ENCODE measurements at regions not wholly inside any gene's neighbourhood (a gene's known extent, or its start where the extent isn't known, plus 50 kb on each side); places are given as distances from the start of the nearest gene placed in this dataset.

DNA sequence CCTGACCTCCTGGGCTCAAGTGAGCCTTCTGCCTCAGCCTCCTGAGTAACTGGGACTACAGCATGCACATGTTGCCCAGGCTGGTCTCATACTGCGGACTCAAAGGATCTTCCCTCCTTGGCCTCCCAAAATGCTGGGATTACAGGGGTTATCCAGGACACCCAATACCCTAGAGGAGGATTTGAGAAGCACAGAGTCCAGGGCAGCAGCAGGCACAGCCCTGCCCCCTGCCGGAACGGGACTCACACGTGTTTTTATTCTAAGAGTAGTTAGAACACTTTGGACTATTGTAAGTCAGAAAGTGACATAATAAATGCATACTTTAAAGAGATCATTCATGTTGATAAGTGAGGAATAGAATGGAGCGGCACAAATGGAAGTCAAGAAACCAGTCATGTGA, 80.2 kb downstream of the C6orf118 start:
- Histone ChIP-seq H3K36me3 (ENCODE audit: control insufficient read depth in 2 of 2, insufficient read depth in 2 of 2, low read length in 2 of 2) (no peaks in the 10 kb centered on the region), H3K9ac (ENCODE audit: low read length in 2 of 2) (no peak overlapping the region), H3K4me3 (ENCODE audit: low read length in 2 of 2) (no peak overlapping the region), H3K27ac (ENCODE audit: low read length) (no peak overlapping the region), H3K27me3 (ENCODE audit: control insufficient read depth in 1 of 2, insufficient read depth in 2 of 2, low read length in 2 of 2) (no peaks in the 10 kb centered on the region), H3K9me3 (ENCODE audit: control insufficient read depth in 2 of 2, low read length in 2 of 2) (no peaks in the 10 kb centered on the region), H3K4me1 (ENCODE audit: control insufficient read depth, insufficient read depth, low read length) (no peaks in the 10 kb centered on the region)

DNA sequence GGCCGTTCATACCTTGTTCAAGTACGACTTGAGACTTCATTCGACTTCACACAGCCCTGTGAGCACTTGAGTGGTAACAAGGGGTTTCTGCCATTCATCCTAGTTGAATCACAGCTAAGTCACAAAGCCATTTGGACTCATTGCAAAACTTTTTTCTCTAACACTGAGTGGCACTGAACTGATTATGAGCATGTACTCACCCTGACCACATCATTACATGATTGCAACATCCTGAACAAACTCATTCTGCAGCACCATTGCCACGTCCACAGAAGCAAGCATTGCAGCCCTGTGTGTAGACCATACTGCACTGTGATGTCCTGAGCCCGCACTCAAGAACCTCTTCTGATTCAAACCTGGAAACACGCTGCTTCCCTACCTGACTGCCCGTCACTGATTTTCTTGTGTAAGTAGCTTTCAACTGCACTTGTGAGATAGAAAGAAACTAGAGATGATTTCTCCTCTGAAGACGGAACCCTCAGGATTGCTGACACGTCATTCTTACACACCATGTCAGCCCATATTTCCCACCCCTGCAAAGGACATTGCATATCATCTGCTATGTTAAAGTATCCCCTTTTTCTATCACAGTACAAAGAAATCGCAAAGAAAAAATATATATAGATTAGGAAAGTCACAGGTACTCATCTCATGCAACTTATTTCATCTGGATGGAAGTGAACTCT, 81.6 kb downstream of the C6orf118 start:
- no peaks in the 10 kb centered on the region for H3K4me1 ChIP-seq (ENCODE audit: control insufficient read depth, insufficient read depth, low read length)
- no peak overlapping the region for H3K4me3 ChIP-seq (ENCODE audit: low read length in 2 of 2)
- no peak overlapping the region for H3K27ac ChIP-seq (ENCODE audit: low read length)
- H3K27me3 ChIP-seq (ENCODE audit: control insufficient read depth in 1 of 2, insufficient read depth in 2 of 2, low read length in 2 of 2) = no peaks in the 10 kb centered on the region
- H3K9ac ChIP-seq (ENCODE audit: low read length in 2 of 2) = no peak overlapping the region
- H3K36me3 ChIP-seq (ENCODE audit: control insufficient read depth in 2 of 2, insufficient read depth in 2 of 2, low read length in 2 of 2) = no peaks in the 10 kb centered on the region
- peaks cover 0 to 2% of the 10 kb centered on the region in 2 donors for H3K9me3 ChIP-seq (ENCODE audit: control insufficient read depth in 2 of 2, low read length in 2 of 2)

- Histone ChIP-seq H3K36me3 (ENCODE audit: control insufficient read depth in 2 of 2, insufficient read depth in 2 of 2, low read length in 2 of 2) (no peaks in the 10 kb centered on the region), H3K27me3 (ENCODE audit: control insufficient read depth in 1 of 2, insufficient read depth in 2 of 2, low read length in 2 of 2) (no peaks in the 10 kb centered on the region), H3K4me1 (ENCODE audit: control insufficient read depth, insufficient read depth, low read length) (no peaks in the 10 kb centered on the region), H3K27ac (ENCODE audit: low read length) (no peak overlapping the region), H3K4me3 (ENCODE audit: low read length in 2 of 2) (no peak overlapping the region), H3K9me3 (ENCODE audit: control insufficient read depth in 2 of 2, low read length in 2 of 2) (peaks cover 0 to 5% of the 10 kb centered on the region in 2 donors), H3K9ac (ENCODE audit: low read length in 2 of 2) (no peak overlapping the region)
Measured at GRCh38 chr6:165223736-165224135, 85.7 kb downstream of the C6orf118 start.

DNA sequence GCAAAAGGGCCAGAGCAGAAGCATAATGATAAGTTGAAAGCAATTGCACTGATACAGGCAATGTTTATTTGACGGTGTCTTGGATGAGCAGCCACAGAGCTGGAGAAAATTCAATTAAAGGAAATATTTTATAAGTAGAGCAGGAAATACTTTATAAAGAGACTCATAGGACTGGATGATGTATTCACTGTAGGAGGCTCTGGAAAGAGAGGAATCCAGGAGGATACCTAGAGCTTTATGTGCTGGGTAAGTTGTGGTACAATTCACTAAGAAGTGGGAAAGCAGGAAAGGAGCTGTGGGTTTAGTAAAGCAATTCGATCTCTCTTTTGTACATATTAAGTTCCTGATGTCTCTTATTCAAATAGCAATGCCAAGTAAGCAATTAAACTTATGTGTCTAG, 86.3 kb downstream of the C6orf118 start:
- H3K27me3 ChIP-seq (ENCODE audit: control insufficient read depth in 1 of 2, insufficient read depth in 2 of 2, low read length in 2 of 2) = no peaks in the 10 kb centered on the region
- H3K9ac ChIP-seq (ENCODE audit: low read length in 2 of 2) = no peak overlapping the region
- H3K9me3 ChIP-seq (ENCODE audit: control insufficient read depth in 2 of 2, low read length in 2 of 2) = peaks cover 0 to 5% of the 10 kb centered on the region in 2 donors
- no peaks in the 10 kb centered on the region for H3K36me3 ChIP-seq (ENCODE audit: control insufficient read depth in 2 of 2, insufficient read depth in 2 of 2, low read length in 2 of 2)
- H3K4me1 ChIP-seq (ENCODE audit: control insufficient read depth, insufficient read depth, low read length) = no peaks in the 10 kb centered on the region
- H3K4me3 ChIP-seq (ENCODE audit: low read length in 2 of 2) = no peak overlapping the region
- H3K27ac ChIP-seq (ENCODE audit: low read length) = no peak overlapping the region

DNA sequence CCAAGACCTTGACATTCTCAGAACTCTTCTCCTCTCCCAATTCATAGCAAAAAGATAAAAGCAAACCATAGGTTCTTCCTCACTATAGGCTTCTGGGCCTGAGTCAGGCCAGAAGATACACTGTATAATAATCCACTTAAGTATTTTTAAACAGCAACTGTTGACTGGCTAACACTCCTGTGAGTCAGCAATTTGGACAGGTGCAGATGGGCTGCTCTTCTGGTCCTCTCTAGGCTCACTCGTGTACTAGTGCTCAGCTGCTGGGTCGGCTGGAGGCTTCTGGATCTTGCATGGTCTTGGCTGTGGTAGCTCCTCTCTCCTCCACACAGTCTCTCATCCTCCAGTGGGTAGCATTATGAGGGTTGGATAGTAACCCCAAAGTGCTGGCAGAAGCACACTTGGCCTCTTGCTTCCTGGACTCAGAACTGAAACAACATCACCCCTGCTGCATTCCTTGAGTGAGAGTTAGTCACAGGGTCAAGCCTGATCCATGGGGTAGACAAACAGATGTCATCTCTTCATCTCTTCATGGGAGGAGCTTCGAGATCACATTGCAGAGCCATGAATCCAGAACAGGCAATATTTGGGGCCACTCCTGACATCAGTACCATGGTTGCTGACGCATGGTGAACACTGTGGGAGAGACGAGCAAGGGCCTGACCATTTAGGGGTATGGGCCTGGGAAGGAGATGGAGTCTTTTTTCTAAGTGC, 86.9 kb downstream of the C6orf118 start:
- Histone ChIP-seq H3K9me3 (ENCODE audit: control insufficient read depth in 2 of 2, low read length in 2 of 2) (peaks cover 0 to 5% of the 10 kb centered on the region in 2 donors), H3K4me1 (ENCODE audit: control insufficient read depth, insufficient read depth, low read length) (no peaks in the 10 kb centered on the region), H3K27me3 (ENCODE audit: control insufficient read depth in 1 of 2, insufficient read depth in 2 of 2, low read length in 2 of 2) (no peaks in the 10 kb centered on the region), H3K36me3 (ENCODE audit: control insufficient read depth in 2 of 2, insufficient read depth in 2 of 2, low read length in 2 of 2) (no peaks in the 10 kb centered on the region), H3K27ac (ENCODE audit: low read length) (no peak overlapping the region), H3K9ac (ENCODE audit: low read length in 2 of 2) (no peak overlapping the region), H3K4me3 (ENCODE audit: low read length in 2 of 2) (no peak overlapping the region)

GRCh38 chr6:165220045-165220444, 89.4 kb downstream of the C6orf118 start:
- Histone ChIP-seq H3K4me1 (ENCODE audit: control insufficient read depth, insufficient read depth, low read length) (no peaks in the 10 kb centered on the region), H3K27me3 (ENCODE audit: control insufficient read depth in 1 of 2, insufficient read depth in 2 of 2, low read length in 2 of 2) (no peaks in the 10 kb centered on the region), H3K4me3 (ENCODE audit: low read length in 2 of 2) (no peak overlapping the region), H3K36me3 (ENCODE audit: control insufficient read depth in 2 of 2, insufficient read depth in 2 of 2, low read length in 2 of 2) (no peaks in the 10 kb centered on the region), H3K27ac (ENCODE audit: low read length) (no peak overlapping the region), H3K9ac (ENCODE audit: low read length in 2 of 2) (no peak overlapping the region), H3K9me3 (ENCODE audit: control insufficient read depth in 2 of 2, low read length in 2 of 2) (peaks cover 0 to 5% of the 10 kb centered on the region in 2 donors)

- Histone ChIP-seq H3K36me3 (ENCODE audit: control insufficient read depth in 2 of 2, insufficient read depth in 2 of 2, low read length in 2 of 2) (no peaks in the 10 kb centered on the region), H3K9ac (ENCODE audit: low read length in 2 of 2) (no peak overlapping the region), H3K27me3 (ENCODE audit: control insufficient read depth in 1 of 2, insufficient read depth in 2 of 2, low read length in 2 of 2) (no peaks in the 10 kb centered on the region), H3K4me1 (ENCODE audit: control insufficient read depth, insufficient read depth, low read length) (no peaks in the 10 kb centered on the region), H3K9me3 (ENCODE audit: control insufficient read depth in 2 of 2, low read length in 2 of 2) (peaks cover 0 to 5% of the 10 kb centered on the region in 2 donors), H3K27ac (ENCODE audit: low read length) (no peak overlapping the region), H3K4me3 (ENCODE audit: low read length in 2 of 2) (no peak overlapping the region)
Measured at GRCh38 chr6:165219629-165220028, 89.8 kb downstream of the C6orf118 start.

- H3K4me3 ChIP-seq (ENCODE audit: low read length in 2 of 2) = no peak overlapping the region
- H3K27me3 ChIP-seq (ENCODE audit: control insufficient read depth in 1 of 2, insufficient read depth in 2 of 2, low read length in 2 of 2) = no peaks in the 10 kb centered on the region
- no peaks in the 10 kb centered on the region for H3K36me3 ChIP-seq (ENCODE audit: control insufficient read depth in 2 of 2, insufficient read depth in 2 of 2, low read length in 2 of 2)
- H3K9ac ChIP-seq (ENCODE audit: low read length in 2 of 2) = no peak overlapping the region
- peaks cover 0 to 5% of the 10 kb centered on the region in 2 donors for H3K9me3 ChIP-seq (ENCODE audit: control insufficient read depth in 2 of 2, low read length in 2 of 2)
- H3K4me1 ChIP-seq (ENCODE audit: control insufficient read depth, insufficient read depth, low read length) = no peaks in the 10 kb centered on the region
- no peak overlapping the region for H3K27ac ChIP-seq (ENCODE audit: low read length)
Measured at GRCh38 chr6:165218829-165219228, 90.6 kb downstream of the C6orf118 start.

DNA sequence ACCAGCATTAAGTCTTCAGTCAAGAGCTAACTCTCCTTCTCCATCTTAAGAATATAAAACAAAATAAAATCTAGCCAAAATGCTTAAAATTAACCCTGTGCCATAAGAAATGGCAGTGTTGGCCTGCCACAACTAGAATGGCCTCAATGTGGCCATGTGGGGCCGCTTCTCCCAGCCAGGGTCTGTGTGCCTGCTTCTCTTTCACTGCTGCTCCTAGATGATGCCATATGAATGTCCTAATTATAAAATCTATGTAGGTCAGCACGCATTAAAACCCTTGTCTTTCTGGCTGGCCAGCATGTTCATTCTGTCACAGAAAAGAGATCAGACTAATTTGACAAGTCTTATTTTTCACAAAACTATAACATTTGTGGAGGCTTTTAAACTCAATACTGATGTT, 102.6 kb downstream of the C6orf118 start:
- H3K9me3 ChIP-seq (ENCODE audit: control insufficient read depth in 2 of 2, low read length in 2 of 2) = no peaks in the 10 kb centered on the region
- no peaks in the 10 kb centered on the region for H3K36me3 ChIP-seq (ENCODE audit: control insufficient read depth in 2 of 2, insufficient read depth in 2 of 2, low read length in 2 of 2)
- H3K4me3 ChIP-seq (ENCODE audit: low read length in 2 of 2) = no peak overlapping the region
- H3K9ac ChIP-seq (ENCODE audit: low read length in 2 of 2) = no peak overlapping the region
- H3K27ac ChIP-seq (ENCODE audit: low read length) = no peak overlapping the region
- no peaks in the 10 kb centered on the region for H3K4me1 ChIP-seq (ENCODE audit: control insufficient read depth, insufficient read depth, low read length)
- no peaks in the 10 kb centered on the region for H3K27me3 ChIP-seq (ENCODE audit: control insufficient read depth in 1 of 2, insufficient read depth in 2 of 2, low read length in 2 of 2)

GRCh38 chr6:165205632-165206031, 103.8 kb downstream of the C6orf118 start:
- Histone ChIP-seq H3K9ac (ENCODE audit: low read length in 2 of 2) (no peak overlapping the region), H3K27me3 (ENCODE audit: control insufficient read depth in 1 of 2, insufficient read depth in 2 of 2, low read length in 2 of 2) (no peaks in the 10 kb centered on the region), H3K27ac (ENCODE audit: low read length) (no peak overlapping the region), H3K9me3 (ENCODE audit: control insufficient read depth in 2 of 2, low read length in 2 of 2) (no peaks in the 10 kb centered on the region), H3K4me1 (ENCODE audit: control insufficient read depth, insufficient read depth, low read length) (no peaks in the 10 kb centered on the region), H3K4me3 (ENCODE audit: low read length in 2 of 2) (no peak overlapping the region), H3K36me3 (ENCODE audit: control insufficient read depth in 2 of 2, insufficient read depth in 2 of 2, low read length in 2 of 2) (no peaks in the 10 kb centered on the region)

Measured in stomach smooth muscle (tissue), 2 donors.